ENCODE measurements at regions not wholly inside any gene's neighbourhood (a gene's known extent, or its start where the extent isn't known, plus 50 kb on each side); places are given as distances from the start of the nearest gene placed in this dataset.

- no peaks in the 10 kb centered on the region for H3K9me3 ChIP-seq (ENCODE audit: low read length)
- no peaks in the 10 kb centered on the region for H3K36me3 ChIP-seq (ENCODE audit: insufficient read depth, low read length)
- no peak overlapping the region for H3K4me2 ChIP-seq (ENCODE audit: low read length)
- intact Hi-C loops (cut with micrococcal nuclease; ENCODE audit: unreplicated experiment), result no loop called here
- CTCF ChIA-PET (ENCODE audit: unreplicated experiment), result no interaction called here
- DNase-seq (ENCODE audit: low spot score), result no peak
- H3K27ac ChIP-seq (ENCODE audit: low read depth, low read length, poor library complexity, severe bottlenecking), result no peak overlapping the region
- BruUV-seq (replicated peaks), result no TSS peak
- H4K20me1 ChIP-seq (ENCODE audit: insufficient read depth, low read length), result no peaks in the 10 kb centered on the region
- POLR2A ChIA-PET, result no interaction called here
- TF ChIP-seq CTCF (conservative IDR thresholded peaks at IDR 0.05; ENCODE audit: low read length), result no peak
- no peak overlapping the region for H2AFZ ChIP-seq (ENCODE audit: low read length)
- no peak overlapping the region for H3K4me3 ChIP-seq (ENCODE audit: low read depth, low read length, poor library complexity, severe bottlenecking)
- H3K79me2 ChIP-seq (ENCODE audit: insufficient read depth, low read depth, low read length), result no peaks in the 10 kb centered on the region
- H3K9me2 ChIP-seq (ENCODE audit: insufficient read depth, low read length), result no peaks in the 10 kb centered on the region
- no peaks in the 10 kb centered on the region for H3K4me1 ChIP-seq (ENCODE audit: insufficient read depth, low read length, poor library complexity, severe bottlenecking)
Measured at GRCh38 chr1:38743184-38743583, 116.4 kb downstream of the RRAGC start.

- intact Hi-C loops (cut with micrococcal nuclease; ENCODE audit: unreplicated experiment), result no loop called here
- POLR2A ChIA-PET, result no interaction called here
- CTCF ChIA-PET (ENCODE audit: unreplicated experiment), result no interaction called here
Measured at GRCh38 chr1:38741341-38741740, 118.2 kb downstream of the RRAGC start.

GRCh38 chr1:38740487-38740886 is 119.1 kb downstream of the RRAGC start:
- Histone ChIP-seq H3K36me3 (ENCODE audit: insufficient read depth, low read length) (no peaks in the 10 kb centered on the region), H3K4me3 (ENCODE audit: low read depth, low read length, poor library complexity, severe bottlenecking) (no peak overlapping the region)
- intact Hi-C loops (cut with micrococcal nuclease; ENCODE audit: unreplicated experiment), result no loop called here

More at GRCh38 chr1:38741341-38741740, 118.2 kb downstream of the RRAGC start:
- H3K4me1 ChIP-seq (ENCODE audit: insufficient read depth, low read length, poor library complexity, severe bottlenecking), result no peaks in the 10 kb centered on the region
- no TSS peak for BruUV-seq (replicated peaks)
- no peaks in the 10 kb centered on the region for H3K36me3 ChIP-seq (ENCODE audit: insufficient read depth, low read length)
- H3K4me2 ChIP-seq (ENCODE audit: low read length), result no peak overlapping the region
- no peaks in the 10 kb centered on the region for H3K9me2 ChIP-seq (ENCODE audit: insufficient read depth, low read length)
- H4K20me1 ChIP-seq (ENCODE audit: insufficient read depth, low read length), result no peaks in the 10 kb centered on the region
- H3K79me2 ChIP-seq (ENCODE audit: insufficient read depth, low read depth, low read length), result no peaks in the 10 kb centered on the region
- no peak for DNase-seq (ENCODE audit: low spot score)
- TF ChIP-seq CTCF (conservative IDR thresholded peaks at IDR 0.05; ENCODE audit: low read length) (no peak), EZH2phosphoT487 (IDR thresholded peaks at IDR 0.05; ENCODE audit: borderline replicate concordance, low read depth, low read length) (no peak)
- H2AFZ ChIP-seq (ENCODE audit: low read length), result no peak overlapping the region
- no peaks in the 10 kb centered on the region for H3K9me3 ChIP-seq (ENCODE audit: low read length)
- H3K4me3 ChIP-seq (ENCODE audit: low read depth, low read length, poor library complexity, severe bottlenecking), result no peak overlapping the region
- H3K27ac ChIP-seq (ENCODE audit: low read depth, low read length, poor library complexity, severe bottlenecking), result no peak overlapping the region

More at GRCh38 chr1:38740487-38740886, 119.1 kb downstream of the RRAGC start:
- no peaks in the 10 kb centered on the region for H3K9me3 ChIP-seq (ENCODE audit: low read length)
- H3K4me1 ChIP-seq (ENCODE audit: insufficient read depth, low read length, poor library complexity, severe bottlenecking), result no peaks in the 10 kb centered on the region
- no peaks in the 10 kb centered on the region for H3K79me2 ChIP-seq (ENCODE audit: insufficient read depth, low read depth, low read length)
- no peak overlapping the region for H3K27ac ChIP-seq (ENCODE audit: low read depth, low read length, poor library complexity, severe bottlenecking)
- CTCF ChIA-PET (ENCODE audit: unreplicated experiment), result no interaction called here
- POLR2A ChIA-PET, result no interaction called here
- no TSS peak for BruUV-seq (replicated peaks)
- DNase-seq (ENCODE audit: low spot score), result no peak
- no peak overlapping the region for H2AFZ ChIP-seq (ENCODE audit: low read length)
- TF ChIP-seq CTCF (conservative IDR thresholded peaks at IDR 0.05; ENCODE audit: low read length), result no peak
- TF ChIP-seq EZH2phosphoT487 (IDR thresholded peaks at IDR 0.05; ENCODE audit: borderline replicate concordance, low read depth, low read length), result no peak
- H3K9me2 ChIP-seq (ENCODE audit: insufficient read depth, low read length), result no peaks in the 10 kb centered on the region
- H3K4me2 ChIP-seq (ENCODE audit: low read length), result no peak overlapping the region
- H4K20me1 ChIP-seq (ENCODE audit: insufficient read depth, low read length), result no peaks in the 10 kb centered on the region
